GM18517 (cell line): ENCODE measurements at regions not wholly inside any gene's neighbourhood (a gene's known extent, or its start where the extent isn't known, plus 50 kb on each side); places are given as distances from the start of the nearest gene placed in this dataset.
"Not testable (repeated sequence)": the region's sequence is repeated elsewhere in the genome, so short reads cannot be mapped to it uniquely, and the experiment has no call there.

ENCODE experiments used
- ATAC-seq: cut with Tn5 transposase; IDR thresholded peaks from one replicate; pipeline ENCODE4 v1.9.1; 2021; ENCODE audit warnings: mild to moderate bottlenecking, moderate library complexity; ENCODE audit not compliant: unreplicated experiment

DNA sequence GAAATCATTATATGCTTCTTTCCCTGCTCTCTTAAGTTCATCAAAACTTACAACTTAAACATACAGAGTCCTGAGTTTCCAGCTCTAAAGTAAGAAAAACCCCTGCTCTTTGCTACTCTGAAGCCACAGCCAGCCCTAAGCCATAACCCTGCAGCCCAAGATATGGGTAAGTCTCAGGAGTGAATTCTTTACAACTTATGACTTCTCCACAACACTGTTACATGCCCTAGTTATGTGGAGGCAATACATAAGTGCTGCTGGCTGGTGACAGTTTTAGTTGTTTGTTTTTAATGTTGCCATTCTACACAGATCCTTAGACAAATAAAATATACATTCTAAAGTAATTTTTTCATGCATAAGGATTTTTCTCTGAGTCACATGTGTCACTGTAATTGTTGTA lies 100.2 kb downstream of the FBXO8 start:
- no peak for ATAC-seq

- no peak for ATAC-seq
Measured at GRCh38 chr4:174181827-174182226, 101.6 kb downstream of the FBXO8 start.

DNA sequence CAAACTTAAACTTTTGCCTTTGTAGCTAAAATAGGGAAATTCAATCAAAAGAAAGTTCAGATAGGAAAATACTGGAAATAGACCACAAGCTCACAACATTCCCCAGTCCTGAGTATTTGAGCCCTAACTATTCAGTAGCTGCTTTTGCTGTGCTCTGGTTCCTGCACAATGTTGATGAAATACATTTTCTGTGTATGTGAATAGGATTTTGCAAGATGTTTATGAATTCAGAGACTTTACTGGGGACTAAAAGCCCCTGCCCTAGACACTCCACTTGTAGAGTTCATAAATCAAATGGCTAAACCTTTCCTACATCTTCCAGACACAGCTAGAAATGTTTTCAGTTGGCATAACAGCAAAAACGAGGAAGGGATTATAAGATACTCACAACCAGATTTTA lies 105.9 kb downstream of the FBXO8 start:
- no peak for ATAC-seq

- not testable (repeated sequence) for ATAC-seq
Measured at GRCh38 chr4:174175836-174176235, 107.6 kb downstream of the FBXO8 start.

DNA sequence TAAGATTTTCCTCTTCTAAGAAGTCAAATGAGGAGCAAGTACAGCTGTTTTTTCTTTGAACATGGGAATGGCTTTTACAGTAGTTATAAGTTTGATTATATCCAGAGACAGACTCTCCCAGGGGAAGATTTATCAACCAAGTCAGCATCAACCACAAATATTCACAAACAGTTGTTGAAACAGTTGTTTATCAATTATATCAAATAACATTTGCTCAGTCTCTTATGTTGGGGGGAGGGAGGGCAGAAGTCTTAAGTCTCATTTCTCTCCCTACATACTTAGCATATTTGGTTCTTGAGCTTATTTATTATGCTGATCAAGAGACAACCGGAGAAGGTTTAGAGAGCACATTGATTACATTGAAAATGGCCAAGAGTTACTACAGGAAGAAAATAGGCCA lies 110.1 kb downstream of the FBXO8 start:
- no peak for ATAC-seq

DNA sequence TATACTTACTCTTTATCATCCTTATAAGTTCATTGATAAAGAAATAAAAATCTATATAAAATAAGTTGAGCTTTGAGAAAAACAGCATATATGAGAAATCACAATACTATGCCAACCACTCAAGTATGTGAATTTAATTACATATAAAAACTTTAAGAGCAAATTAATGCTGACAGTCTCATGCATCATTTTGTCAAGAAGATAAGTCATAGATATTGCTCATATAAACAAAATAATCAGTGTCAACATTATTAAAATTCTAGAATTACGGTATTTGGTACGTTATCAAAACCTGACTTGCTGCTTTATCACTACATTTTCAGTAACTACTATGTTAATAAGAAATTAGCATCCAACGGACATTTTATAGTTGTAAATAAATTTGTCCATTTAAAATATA lies 111.2 kb downstream of the FBXO8 start:
- no peak for ATAC-seq

DNA sequence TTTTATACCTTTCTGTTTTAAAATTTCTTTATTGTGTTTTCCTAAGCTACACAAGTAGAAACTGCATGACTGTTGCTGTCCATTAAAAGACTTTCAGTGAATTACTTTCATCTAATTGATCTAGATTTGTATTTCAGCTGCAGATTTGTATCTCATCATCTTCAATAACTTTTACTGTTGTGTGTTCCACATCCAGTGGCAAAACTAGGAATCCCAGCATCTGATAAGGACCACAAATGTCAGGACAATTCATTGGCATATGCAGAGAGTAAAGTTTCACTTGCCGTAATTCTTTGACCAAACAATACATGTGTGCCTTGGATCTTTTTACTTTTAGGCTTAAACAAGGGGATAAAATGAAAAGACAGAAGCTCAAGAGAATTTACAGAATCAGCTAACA lies 112.6 kb downstream of the FBXO8 start:
- ATAC-seq = no peak

- no peak for ATAC-seq
Measured at GRCh38 chr4:174170091-174170490, 113.4 kb downstream of the FBXO8 start.

DNA sequence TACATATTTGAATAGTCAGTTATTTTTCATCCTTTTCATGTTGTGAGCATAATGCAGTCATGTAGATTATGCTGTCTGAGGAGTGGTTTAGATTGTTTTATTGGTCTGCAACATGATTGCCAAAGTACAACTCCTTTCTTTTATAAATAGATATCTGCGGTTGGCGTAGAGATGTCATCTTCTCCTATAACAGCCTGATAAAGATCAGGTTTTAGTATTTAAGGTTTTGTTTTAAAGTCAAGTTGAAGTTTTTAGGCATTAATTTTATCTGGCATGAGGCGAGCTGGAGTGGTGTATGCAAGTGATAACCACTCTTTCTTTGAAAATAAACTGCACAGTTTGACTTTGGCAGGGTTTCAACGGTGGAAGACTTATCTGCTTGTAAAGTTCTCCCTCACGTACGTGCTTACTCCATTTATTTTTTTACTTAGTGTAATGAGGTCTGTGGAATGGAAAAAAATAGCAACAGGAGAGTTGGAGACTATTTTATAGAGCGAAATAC lies 126.3 kb downstream of the FBXO8 start:
- ATAC-seq = no peak

GRCh38 chr4:174156239-174156826 lies 127.1 kb downstream of the FBXO8 start:
- peak; percentile 91 for ATAC-seq

GRCh38 chr4:174154215-174154854 lies 129.1 kb downstream of the FBXO8 start:
- no peak for ATAC-seq

GRCh38 chr4:174152717-174153466 lies 130.6 kb downstream of the FBXO8 start:
- no peak for ATAC-seq

- ATAC-seq = no peak
Measured at GRCh38 chr4:174147863-174148262, 135.6 kb downstream of the FBXO8 start.

DNA sequence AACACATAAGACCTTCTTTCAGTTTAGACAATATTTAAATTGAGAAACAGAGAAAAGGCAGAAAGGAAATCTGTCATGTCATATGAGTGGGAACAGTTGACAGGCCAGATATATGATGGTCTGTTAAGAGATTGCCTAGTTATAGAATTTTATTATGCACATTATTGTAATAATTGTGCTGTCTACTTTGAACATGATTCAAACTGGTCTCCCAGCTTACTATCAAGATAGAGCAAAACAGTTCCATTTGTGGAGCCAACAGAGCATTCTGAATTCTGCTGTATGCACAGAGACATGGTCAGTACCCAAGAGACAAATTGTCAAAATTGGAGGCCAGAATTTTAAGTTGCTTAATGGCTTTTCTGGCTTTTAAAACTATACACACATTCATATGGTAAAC lies 139.4 kb downstream of the FBXO8 start:
- no peak for ATAC-seq

- ATAC-seq = no peak
Measured at GRCh38 chr4:174141876-174142275, 141.6 kb downstream of the FBXO8 start.

- ATAC-seq = no peak
Measured at GRCh38 chr4:174138616-174139015, 144.9 kb downstream of the FBXO8 start.

DNA sequence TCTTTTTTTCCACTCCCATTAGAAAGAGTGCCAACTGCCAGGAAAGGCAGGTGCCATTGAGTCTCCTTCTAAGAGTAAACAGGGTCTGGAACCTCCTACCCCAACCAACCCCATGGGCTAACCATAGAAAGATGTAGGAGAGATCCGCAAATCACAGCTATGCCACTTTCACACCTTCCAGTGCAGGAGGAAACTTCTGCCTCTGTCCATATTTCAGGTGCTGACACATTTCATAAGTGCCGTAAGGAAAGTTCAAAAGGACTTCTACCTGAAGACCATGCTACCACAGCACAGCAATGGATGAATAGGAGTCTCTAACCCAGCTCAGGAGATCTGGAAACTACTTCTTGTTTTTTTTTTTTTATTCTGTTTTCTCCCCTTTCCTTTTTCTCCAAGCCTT lies 145.8 kb downstream of the FBXO8 start:
- ATAC-seq = no peak

- no peak for ATAC-seq
Measured at GRCh38 chr4:174135936-174136406, 147.5 kb downstream of the FBXO8 start.

DNA sequence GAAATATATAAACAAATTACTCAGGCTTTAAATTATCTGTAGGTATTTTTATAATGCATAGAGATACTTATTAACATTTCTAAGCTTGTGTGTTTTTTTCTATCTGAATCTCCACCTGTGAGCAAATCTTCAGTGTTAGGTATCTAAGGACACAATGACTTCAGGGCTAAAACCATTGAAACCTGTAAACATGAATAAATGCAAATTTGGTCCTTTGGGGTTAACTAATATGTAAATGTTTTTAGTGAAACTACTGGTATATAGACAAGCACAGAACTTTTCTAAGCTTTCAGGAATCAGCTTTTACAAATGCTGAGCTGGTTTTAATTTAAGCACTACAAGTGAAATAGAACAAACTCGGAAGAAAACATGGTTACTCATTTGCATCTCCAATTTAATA lies 147.9 kb downstream of the FBXO8 start:
- ATAC-seq = no peak

DNA sequence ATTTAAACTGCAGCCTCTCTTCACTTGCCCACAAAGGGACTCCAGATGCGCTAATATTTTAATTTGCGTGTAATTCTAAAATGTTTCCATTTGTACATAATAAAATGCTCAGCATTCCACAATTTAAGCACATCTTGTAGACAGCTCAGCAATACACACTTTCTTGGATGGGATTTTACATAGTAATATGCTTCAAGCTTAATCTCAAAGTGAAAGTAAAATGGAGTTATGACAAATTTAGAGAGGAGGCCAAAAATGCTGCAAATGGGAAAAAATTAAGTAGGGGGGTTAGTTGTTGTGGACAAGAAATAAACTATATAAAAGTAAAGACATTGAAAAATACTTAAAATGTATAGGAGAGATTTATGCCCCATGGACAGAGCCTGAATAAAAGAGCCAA lies 149.1 kb downstream of the FBXO8 start:
- no peak for ATAC-seq

DNA sequence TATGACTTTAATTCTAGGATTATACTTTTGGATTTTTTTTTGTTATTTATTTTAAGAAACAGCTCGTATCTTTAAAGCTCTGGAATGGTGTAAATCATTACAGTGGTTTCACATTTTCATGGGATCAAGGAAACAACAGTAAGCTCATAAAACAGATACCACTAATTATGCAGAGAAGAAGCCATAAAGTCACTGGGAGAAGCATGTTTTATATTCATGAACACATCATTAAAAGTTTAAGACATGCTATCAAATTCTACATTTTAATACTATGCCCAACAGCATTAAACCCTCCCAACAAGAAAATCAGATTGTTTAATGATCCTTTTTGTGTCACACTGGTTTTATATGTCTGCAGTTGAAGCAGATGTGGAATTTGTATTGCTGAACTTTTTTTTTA lies 149.9 kb downstream of the FBXO8 start:
- ATAC-seq = no peak

- ATAC-seq = no peak
Measured at GRCh38 chr4:174131901-174132300, 151.6 kb downstream of the FBXO8 start.
